Kidney glomerular epithelial cell (primary cell): ENCODE measurements at regions not wholly inside any gene's neighbourhood (a gene's known extent, or its start where the extent isn't known, plus 50 kb on each side); places are given as distances from the start of the nearest gene placed in this dataset.
A peak's percentile ranks its signal among the peaks of the same experiment; 100 is the strongest.

Experiments used
- DNase-seq: peaks from one replicate; lab custom pipeline; 2025; lab: John Stamatoyannopoulos, UW

DNA sequence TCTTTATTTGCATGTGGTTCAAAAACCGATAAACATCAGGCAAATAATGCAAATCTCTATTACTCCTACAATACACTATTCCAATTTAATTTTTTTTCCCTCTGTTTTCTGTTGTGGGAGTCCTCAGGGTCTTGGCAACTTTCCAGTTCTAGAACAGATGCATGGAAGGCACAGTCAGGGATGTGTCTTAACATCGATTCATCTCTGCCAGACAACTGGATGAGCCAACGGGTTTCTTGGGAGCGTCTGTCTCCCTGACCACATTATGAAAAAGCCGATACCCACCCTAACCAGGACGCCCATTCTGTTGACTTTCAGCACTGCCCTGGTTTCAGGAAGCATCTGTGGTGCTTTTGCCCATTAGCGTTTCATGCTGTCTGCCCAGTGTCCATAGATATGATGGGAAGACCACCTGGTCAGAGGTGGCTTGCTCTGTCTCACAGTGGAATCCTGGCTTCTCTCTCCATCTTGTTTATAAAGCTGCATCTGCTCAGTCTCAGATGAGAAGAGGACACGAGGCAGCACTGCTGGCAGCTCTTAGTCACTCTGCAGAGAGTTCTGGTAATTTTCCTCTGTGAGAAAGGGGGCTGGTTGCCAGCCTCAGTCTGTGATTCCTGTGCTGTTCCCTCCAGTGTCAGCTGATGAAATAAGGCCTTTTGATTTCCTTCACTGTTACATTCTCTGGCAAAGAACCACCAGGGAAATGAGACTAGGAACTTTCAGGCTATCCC, 57.9 kb upstream of the KCNE4 start:
- DNase-seq, result peak; percentile 36

DNA sequence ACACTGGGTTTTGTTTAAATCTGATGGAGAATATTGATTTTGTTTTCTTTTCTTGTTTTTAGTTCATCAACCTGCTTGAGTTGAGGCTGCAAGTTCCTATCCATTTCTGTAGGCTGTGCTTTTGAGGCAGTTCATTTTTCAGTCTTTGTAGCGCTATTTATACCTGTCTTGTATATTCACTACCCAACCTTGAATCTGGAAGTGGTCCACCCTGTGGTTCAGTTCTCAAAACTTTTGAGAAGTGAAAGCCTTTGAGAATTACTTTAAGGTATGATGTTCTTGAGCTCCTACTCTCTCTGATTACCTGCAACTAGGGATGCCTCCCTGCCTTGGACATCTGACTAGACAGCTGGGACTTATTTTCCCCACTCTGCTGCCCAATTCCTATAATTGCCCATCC, 53.5 kb upstream of the KCNE4 start:
- DNase-seq, result no peak

DNA sequence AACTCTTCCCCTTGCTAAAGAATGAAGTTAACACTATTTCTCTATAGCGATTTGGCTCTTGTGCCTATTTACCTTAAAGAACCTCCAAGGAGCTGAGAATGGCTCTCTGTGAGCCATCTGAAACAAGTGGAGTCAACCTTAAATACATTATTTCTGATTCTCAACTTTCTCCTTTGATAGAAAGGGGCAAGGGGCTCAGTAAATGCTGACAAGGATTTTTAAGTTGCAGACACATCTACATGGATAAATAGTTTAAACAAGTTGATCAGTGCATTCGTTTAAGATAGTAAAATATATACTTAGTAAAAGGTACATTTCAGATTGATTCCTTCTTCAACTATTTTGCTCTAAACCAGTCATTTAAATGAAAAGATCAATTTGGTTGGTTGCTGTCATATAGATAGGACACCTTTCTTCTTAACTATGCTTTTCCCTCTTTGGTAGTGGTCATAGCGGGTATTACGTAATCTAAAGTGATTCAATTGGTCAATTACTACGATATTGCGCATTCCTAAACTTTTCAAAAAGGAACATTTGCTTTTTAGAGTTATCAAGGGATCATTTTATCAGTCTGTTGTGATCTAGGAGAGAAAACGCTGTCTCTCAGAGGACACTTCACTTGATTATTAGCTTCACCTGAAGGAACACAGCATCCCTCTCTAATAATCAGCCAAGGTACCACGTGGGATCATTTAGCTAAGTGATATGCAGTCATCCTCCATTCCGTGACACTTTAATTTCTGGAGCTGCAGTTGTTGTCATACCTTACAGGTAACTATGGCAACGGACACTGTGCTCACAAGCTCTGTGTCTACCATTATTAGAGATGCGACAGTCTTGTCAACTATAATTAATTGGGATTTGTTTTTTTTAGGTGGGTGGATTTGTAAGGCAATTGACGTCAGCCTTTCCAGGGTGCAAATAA, 50.9 kb upstream of the KCNE4 start:
- no peak for DNase-seq

DNA sequence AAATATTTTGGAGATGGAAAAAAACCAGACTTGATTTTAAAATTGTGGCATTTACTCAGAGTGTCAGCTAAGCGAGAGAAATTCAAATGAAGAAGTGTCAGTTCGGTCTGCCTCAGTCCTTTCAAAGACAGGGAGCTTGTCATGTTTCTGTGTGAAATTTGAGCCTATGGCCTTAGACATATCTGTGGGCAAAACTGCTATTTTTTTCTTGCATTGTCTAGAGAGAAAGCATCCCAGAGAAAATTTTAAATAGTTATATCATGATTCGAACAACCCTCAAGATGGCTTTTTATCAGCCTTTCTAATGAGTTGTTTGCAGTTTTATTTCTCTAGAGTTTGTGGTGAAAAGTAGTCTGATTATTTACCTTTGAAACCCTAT, 50.2 kb upstream of the KCNE4 start:
- no peak for DNase-seq
